ENCODE measurements at regions not wholly inside any gene's neighbourhood (a gene's known extent, or its start where the extent isn't known, plus 50 kb on each side); places are given as distances from the start of the nearest gene placed in this dataset.
"Not testable (repeated sequence)": the region's sequence is repeated elsewhere in the genome, so short reads cannot be mapped to it uniquely, and the experiment has no call there.

DNA sequence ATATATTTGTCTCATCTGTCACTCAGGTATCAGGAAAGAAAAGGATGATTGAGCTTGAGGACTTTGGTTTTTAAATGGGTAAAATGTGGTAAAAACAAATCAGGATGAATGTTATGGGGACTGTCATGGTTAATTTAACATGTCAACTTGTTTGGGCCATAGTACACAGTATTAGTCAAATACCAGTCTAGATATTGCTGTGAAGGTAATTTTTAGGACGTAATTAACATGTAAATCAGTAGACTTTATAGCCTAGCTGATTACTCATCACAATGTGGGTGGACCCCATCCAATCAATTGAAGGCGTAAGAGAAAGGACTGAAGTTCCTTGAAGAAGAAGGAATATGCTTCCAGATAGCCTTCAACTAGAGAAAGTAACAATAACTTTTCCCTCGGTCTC lies 275.7 kb upstream of the ZNF804A start:
- no peaks in the 10 kb centered on the region for H3K27me3 ChIP-seq
- no peak for DNase-seq (ENCODE audit: extremely low spot score)
- H3K4me1 ChIP-seq: no peaks in the 10 kb centered on the region
- TF ChIP-seq, protein P1, sequence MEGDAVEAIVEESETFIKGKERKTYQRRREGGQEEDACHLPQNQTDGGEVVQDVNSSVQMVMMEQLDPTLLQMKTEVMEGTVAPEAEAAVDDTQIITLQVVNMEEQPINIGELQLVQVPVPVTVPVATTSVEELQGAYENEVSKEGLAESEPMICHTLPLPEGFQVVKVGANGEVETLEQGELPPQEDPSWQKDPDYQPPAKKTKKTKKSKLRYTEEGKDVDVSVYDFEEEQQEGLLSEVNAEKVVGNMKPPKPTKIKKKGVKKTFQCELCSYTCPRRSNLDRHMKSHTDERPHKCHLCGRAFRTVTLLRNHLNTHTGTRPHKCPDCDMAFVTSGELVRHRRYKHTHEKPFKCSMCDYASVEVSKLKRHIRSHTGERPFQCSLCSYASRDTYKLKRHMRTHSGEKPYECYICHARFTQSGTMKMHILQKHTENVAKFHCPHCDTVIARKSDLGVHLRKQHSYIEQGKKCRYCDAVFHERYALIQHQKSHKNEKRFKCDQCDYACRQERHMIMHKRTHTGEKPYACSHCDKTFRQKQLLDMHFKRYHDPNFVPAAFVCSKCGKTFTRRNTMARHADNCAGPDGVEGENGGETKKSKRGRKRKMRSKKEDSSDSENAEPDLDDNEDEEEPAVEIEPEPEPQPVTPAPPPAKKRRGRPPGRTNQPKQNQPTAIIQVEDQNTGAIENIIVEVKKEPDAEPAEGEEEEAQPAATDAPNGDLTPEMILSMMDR (IDR thresholded peaks at IDR 0.05): no peak
- WGBS: 86% methylated on average over 3 of the region's 3 CpGs
- no peak overlapping the region for H3K4me3 ChIP-seq
- intact Hi-C loops (cut with DNase I): no loop called here
- no peaks in the 10 kb centered on the region for H3K36me3 ChIP-seq
- no peaks in the 10 kb centered on the region for H3K9me3 ChIP-seq
- H3K27ac ChIP-seq (replicated peaks in 1 of 4): no peak overlapping the region

DNA sequence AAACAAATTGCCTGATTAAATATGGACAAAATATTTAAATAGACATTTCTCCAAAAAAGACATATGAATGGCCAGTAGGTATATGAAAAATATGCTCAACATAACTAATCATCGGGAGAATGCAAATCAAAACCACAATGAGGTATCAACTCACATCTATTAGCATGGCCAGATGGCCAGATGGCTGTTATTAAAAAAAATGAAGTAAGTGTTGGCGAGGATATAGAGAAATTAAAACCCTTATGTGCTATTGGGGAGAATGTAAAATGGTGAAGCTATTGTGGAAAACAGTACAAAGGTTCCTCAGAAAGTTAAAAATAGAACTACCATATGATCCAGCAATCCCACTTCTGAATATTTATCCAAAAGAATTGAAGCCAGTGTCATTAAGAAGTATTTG lies 272.3 kb upstream of the ZNF804A start:
- H3K4me3 ChIP-seq: no peak overlapping the region
- intact Hi-C loops (cut with DNase I): no loop called here
- no peak overlapping the region for H3K27ac ChIP-seq (replicated peaks in 1 of 4)
- H3K36me3 ChIP-seq: no peaks in the 10 kb centered on the region
- H3K27me3 ChIP-seq: no peaks in the 10 kb centered on the region
- DNase-seq (ENCODE audit: extremely low spot score): no peak
- no peaks in the 10 kb centered on the region for H3K4me1 ChIP-seq
- WGBS: 86% methylated on average over 2 of the region's 2 CpGs
- TF ChIP-seq EP300 (IDR thresholded peaks at IDR 0.05) (no peak), POLR2AphosphoS5 (IDR thresholded peaks at IDR 0.05) (no peak), POLR2A (IDR thresholded peaks at IDR 0.05; ENCODE audit: low read depth) (no peak)
- TF ChIP-seq, protein P1 (IDR thresholded peaks at IDR 0.05): no peak
- H3K9me3 ChIP-seq: no peaks in the 10 kb centered on the region

DNA sequence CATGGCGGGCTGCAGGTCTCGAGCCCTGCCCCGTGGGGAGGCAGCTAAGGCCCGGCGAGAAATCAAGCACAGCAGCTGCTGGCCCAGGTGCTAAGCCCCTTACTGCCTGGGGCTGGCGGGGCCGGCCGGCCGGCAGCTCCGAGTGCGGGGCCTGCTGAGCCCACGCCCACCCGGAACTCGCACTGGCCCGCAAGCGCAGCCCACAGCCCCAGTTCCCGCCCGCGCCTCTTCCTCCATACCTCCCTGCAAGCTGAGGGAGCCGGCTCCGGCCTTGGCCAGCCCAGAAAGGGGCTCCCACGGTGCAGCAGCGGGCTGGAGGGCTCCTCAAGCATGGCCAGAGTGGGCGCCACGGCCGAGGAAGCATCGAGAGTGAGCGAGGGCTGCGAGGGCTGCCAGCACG lies 270.5 kb upstream of the ZNF804A start:
- intact Hi-C loops (cut with DNase I); H3K9me3 ChIP-seq; H3K27me3 ChIP-seq; H3K36me3 ChIP-seq; H3K27ac ChIP-seq (replicated peaks in 1 of 4); DNase-seq (ENCODE audit: extremely low spot score); H3K4me3 ChIP-seq; H3K4me1 ChIP-seq: not testable (repeated sequence)
- WGBS: 93% methylated on average over 19 of the region's 30 CpGs

DNA sequence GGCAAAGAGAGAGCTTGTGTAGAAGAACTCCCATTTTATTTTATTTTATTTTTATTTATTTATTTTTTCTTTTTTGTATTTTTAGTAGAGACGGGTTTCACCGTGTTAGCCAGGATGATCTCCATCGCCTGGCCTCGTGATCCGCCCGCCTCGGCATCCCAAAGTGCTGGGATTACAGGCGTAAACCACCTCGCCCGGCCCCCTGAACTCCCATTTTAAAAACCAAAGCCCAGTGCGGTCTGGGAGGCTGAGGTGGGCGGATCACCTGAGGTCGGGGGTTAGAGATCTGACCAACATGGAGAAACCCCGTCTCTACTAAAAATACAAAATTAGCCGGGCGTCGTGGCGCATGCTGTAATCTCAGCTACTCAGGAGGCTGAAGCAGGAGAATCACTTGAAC lies 267.8 kb upstream of the ZNF804A start:
- DNase-seq (ENCODE audit: extremely low spot score); intact Hi-C loops (cut with DNase I); H3K9me3 ChIP-seq; H3K4me3 ChIP-seq; H3K27me3 ChIP-seq; H3K36me3 ChIP-seq; H3K4me1 ChIP-seq; H3K27ac ChIP-seq (replicated peaks in 1 of 4): not testable (repeated sequence)
- WGBS: 96% methylated on average over 18 of the region's 18 CpGs

DNA sequence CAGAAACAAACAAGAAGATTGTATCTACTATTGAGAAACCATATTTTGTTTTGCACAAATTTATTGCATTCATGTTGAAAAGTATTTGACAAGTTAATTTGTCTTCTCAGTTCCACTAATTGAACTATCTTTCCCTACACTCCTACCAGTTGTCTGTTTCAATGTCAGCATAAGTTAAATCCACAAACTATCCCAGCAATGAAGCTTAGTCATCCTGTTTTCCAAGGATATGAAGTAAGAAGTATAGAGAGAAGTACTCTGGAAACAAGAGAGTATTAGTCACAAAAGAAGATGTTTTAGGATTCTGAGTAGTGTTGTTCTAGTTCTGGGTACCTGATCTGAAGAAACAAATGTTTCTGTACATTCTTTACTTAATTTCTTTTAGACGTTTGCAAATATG lies 261.6 kb upstream of the ZNF804A start:
- no peak for DNase-seq (ENCODE audit: extremely low spot score)
- Histone ChIP-seq H3K27me3 (no peaks in the 10 kb centered on the region), H3K9me3 (no peaks in the 10 kb centered on the region), H3K4me1 (no peaks in the 10 kb centered on the region), H3K27ac (replicated peaks in 1 of 4) (no peak overlapping the region), H3K4me3 (no peak overlapping the region), H3K36me3 (no peaks in the 10 kb centered on the region)
- 50% methylated on average over 1 of the region's 1 CpG for WGBS
- intact Hi-C loops (cut with DNase I): no loop called here
- TF ChIP-seq, protein P1 (IDR thresholded peaks at IDR 0.05): no peak
- no peak for TF ChIP-seq POLR2AphosphoS5 (IDR thresholded peaks at IDR 0.05)
- TF ChIP-seq EP300 (IDR thresholded peaks at IDR 0.05): no peak
- no peak for TF ChIP-seq POLR2A (IDR thresholded peaks at IDR 0.05; ENCODE audit: low read depth)

DNA sequence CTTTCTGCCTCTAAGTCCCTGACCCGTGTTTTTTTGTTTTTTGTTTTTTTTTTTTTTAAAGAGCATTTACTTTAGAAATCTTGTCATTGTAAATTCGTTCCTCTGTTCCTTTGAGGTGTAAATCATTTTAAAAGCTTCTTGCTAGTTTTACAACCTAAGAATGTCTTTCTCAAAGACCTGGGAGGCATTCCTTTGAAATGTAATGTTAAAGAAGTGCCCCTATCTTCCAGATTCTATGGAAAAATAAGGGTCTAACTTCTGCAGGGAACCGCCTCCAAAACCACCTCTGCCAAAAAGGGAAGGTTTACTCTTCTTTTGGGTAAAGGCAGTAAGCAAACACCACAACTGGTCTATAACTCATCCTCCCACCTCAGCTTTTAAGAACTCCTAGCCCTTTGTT lies 259.6 kb upstream of the ZNF804A start:
- H3K9me3 ChIP-seq: no peaks in the 10 kb centered on the region
- H3K27me3 ChIP-seq: no peaks in the 10 kb centered on the region
- no peak for TF ChIP-seq POLR2AphosphoS5 (IDR thresholded peaks at IDR 0.05)
- TF ChIP-seq, protein P1 (IDR thresholded peaks at IDR 0.05): no peak
- no peak overlapping the region for H3K27ac ChIP-seq (replicated peaks in 1 of 4)
- intact Hi-C loops (cut with DNase I): no loop called here
- WGBS: 37% methylated on average over 3 of the region's 3 CpGs
- no peaks in the 10 kb centered on the region for H3K4me1 ChIP-seq
- H3K4me3 ChIP-seq: no peak overlapping the region
- H3K36me3 ChIP-seq: no peaks in the 10 kb centered on the region
- DNase-seq (ENCODE audit: extremely low spot score): no peak

All from esophagus muscularis mucosa (tissue), 4 donors.